Panc1 (cell line): ENCODE measurements at regions not wholly inside any gene's neighbourhood (a gene's known extent, or its start where the extent isn't known, plus 50 kb on each side); places are given as distances from the start of the nearest gene placed in this dataset.

Experiments used
- ATAC-seq: fragments of 200-7000 bp; cut with Tn5 transposase; 2 replicates; pipeline ENCODE4 v1.9.1; 2020; ENCODE audit warnings: mild to moderate bottlenecking, moderate library complexity
- BruUV-seq: library from RNA; stranded (reverse); fragments of 400-500 nt; replicated peaks from 2 replicates; lab custom pipeline; 2021; lab: Mats Ljungman, UMichigan
- CTCF ChIA-PET: fragments of 300-600 bp; sonication (Branson Sonifier 250); formaldehyde crosslinking; loops from one replicate; lab custom pipeline; 2022; ENCODE audit warnings: antibody characterized with exemption; lab: Charles Lee
- POLR2A ChIA-PET: fragments of 300-600 bp; sonication (Branson Sonifier 250); formaldehyde crosslinking; loops from one replicate; lab custom pipeline; 2022; ENCODE audit warnings: antibody characterized with exemption; lab: Charles Lee
- DNase-seq: peaks from one replicate; pipeline ENCODE4 v3.0.0-alpha.2; 2010; ENCODE audit warnings: low read depth, low spot score
- H3K27ac ChIP-seq: 2 replicates; pipeline ENCODE4 v1.5.1; 2011; ENCODE audit warnings: mild to moderate bottlenecking, low read length, inconsistent platforms
- H3K27me3 ChIP-seq: fragments of 200-500 bp; sonication (Bioruptor generic); 2 replicates; pipeline ENCODE4 v1.6.0; 2014; ENCODE audit warnings: low read length, inconsistent platforms; ENCODE audit not compliant: control insufficient read depth, insufficient read depth
- H3K36me3 ChIP-seq: fragments of 200-500 bp; sonication (Bioruptor generic); 2 replicates; pipeline ENCODE4 v1.5.1; 2014; ENCODE audit warnings: inconsistent platforms, mild to moderate bottlenecking, low read length, moderate library complexity; ENCODE audit not compliant: control insufficient read depth, insufficient read depth
- H3K4me1 ChIP-seq: 2 replicates; pipeline ENCODE4 v1.5.1; 2011; ENCODE audit warnings: inconsistent platforms, mild to moderate bottlenecking, low read length, moderate library complexity; ENCODE audit not compliant: control insufficient read depth, insufficient read depth
- H3K4me3 ChIP-seq, 2 experiments: 2 replicates each; pipeline ENCODE4 v1.5.1; 2011 to 2012; ENCODE audit warnings: low read depth in 2 of 2, low read length in 2 of 2, mild to moderate bottlenecking in 2 of 2, inconsistent platforms in 1 of 2, moderate library complexity in 1 of 2
- H3K9me3 ChIP-seq: fragments of 200-500 bp; sonication (Bioruptor generic); 2 replicates; pipeline ENCODE4 v1.5.1; 2014; ENCODE audit warnings: low read depth, mild to moderate bottlenecking, inconsistent platforms, low read length, moderate library complexity; ENCODE audit not compliant: control insufficient read depth, insufficient read depth
- POLR2AphosphoS5 ChIP-seq: IDR thresholded peaks from 2 replicates; pipeline ENCODE4 v1.6.1; 2012; ENCODE audit warnings: mild to moderate bottlenecking, low read depth, low read length, moderate library complexity
- SIN3A ChIP-seq: IDR thresholded peaks from 2 replicates; pipeline ENCODE4 v1.6.1; 2012; ENCODE audit warnings: low read depth, mild to moderate bottlenecking, low read length, moderate library complexity, borderline replicate concordance; ENCODE audit not compliant: insufficient read depth
- TCF7L2 ChIP-seq: IDR thresholded peaks from 2 replicates; pipeline ENCODE4 v1.6.1; 2011; ENCODE audit warnings: mild to moderate bottlenecking, low read depth, low read length, inconsistent platforms
- in situ Hi-C: cut with HindIII; loops from 2 replicates; pipeline ENCODE4 v1.10.0; 2016; ENCODE audit warnings: low sequenced_read_pairs, low pct_unique_long_range_greater_than_20kb
- intact Hi-C: fragments of 100-400 bp; cut with micrococcal nuclease; formaldehyde crosslinking; loops from one replicate; pipeline ENCODE4 v1.10.0; 2022; ENCODE audit not compliant: unreplicated experiment
- TF ChIP-seq, protein P1 (sequence below), 2 experiments: IDR thresholded peaks; 2 replicates each; pipeline ENCODE4 v1.6.1; 2011 to 2012; ENCODE audit warnings: low read depth in 2 of 2, control low read depth in 1 of 2, low read length in 1 of 2, mild to moderate bottlenecking in 1 of 2, moderate library complexity in 1 of 2; ENCODE audit not compliant: insufficient read depth in 1 of 2
- TF ChIP-seq, protein P2 (sequence below): fragments of 450-650 bp; IDR thresholded peaks from 2 replicates; pipeline ENCODE4 v1.5.1; 2017; ENCODE audit warnings: mild to moderate bottlenecking

DNA sequence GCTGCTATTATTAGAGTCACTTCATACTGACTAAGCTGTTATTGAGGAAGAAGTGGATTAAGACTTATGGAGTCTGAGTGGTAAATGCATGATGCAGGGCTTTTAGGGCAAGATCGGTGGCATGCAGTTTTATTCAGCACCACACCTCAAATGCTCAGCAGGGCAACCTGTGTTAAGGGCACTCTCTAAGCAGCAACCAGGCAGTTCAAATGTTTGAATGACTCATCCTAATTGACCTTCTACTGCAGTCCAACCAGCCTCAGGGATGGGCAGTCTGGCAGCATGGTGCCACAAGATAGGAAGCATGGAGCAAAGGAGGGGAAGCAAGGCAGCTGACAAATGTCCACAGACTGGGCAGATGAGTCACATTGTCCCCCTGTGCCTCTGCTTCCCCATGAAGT is 80.2 kb upstream of the MIER3 start:
- H3K9me3 ChIP-seq = no peaks in the 10 kb centered on the region
- H3K4me1 ChIP-seq = no peaks in the 10 kb centered on the region
- DNase-seq (no peak), ATAC-seq (no peak)
- intact Hi-C loops (no loop called here), in situ Hi-C loops (no loop called here)
- TF ChIP-seq POLR2AphosphoS5 (no peak), TCF7L2 (no peak), SIN3A (no peak)
- TF ChIP-seq, protein P1, sequence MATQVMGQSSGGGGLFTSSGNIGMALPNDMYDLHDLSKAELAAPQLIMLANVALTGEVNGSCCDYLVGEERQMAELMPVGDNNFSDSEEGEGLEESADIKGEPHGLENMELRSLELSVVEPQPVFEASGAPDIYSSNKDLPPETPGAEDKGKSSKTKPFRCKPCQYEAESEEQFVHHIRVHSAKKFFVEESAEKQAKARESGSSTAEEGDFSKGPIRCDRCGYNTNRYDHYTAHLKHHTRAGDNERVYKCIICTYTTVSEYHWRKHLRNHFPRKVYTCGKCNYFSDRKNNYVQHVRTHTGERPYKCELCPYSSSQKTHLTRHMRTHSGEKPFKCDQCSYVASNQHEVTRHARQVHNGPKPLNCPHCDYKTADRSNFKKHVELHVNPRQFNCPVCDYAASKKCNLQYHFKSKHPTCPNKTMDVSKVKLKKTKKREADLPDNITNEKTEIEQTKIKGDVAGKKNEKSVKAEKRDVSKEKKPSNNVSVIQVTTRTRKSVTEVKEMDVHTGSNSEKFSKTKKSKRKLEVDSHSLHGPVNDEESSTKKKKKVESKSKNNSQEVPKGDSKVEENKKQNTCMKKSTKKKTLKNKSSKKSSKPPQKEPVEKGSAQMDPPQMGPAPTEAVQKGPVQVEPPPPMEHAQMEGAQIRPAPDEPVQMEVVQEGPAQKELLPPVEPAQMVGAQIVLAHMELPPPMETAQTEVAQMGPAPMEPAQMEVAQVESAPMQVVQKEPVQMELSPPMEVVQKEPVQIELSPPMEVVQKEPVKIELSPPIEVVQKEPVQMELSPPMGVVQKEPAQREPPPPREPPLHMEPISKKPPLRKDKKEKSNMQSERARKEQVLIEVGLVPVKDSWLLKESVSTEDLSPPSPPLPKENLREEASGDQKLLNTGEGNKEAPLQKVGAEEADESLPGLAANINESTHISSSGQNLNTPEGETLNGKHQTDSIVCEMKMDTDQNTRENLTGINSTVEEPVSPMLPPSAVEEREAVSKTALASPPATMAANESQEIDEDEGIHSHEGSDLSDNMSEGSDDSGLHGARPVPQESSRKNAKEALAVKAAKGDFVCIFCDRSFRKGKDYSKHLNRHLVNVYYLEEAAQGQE (IDR thresholded peaks at IDR 0.05; ENCODE audit: insufficient read depth in 1 of 2, low read depth in 2 of 2, low read length in 1 of 2) = no peak
- TF ChIP-seq, protein P2, sequence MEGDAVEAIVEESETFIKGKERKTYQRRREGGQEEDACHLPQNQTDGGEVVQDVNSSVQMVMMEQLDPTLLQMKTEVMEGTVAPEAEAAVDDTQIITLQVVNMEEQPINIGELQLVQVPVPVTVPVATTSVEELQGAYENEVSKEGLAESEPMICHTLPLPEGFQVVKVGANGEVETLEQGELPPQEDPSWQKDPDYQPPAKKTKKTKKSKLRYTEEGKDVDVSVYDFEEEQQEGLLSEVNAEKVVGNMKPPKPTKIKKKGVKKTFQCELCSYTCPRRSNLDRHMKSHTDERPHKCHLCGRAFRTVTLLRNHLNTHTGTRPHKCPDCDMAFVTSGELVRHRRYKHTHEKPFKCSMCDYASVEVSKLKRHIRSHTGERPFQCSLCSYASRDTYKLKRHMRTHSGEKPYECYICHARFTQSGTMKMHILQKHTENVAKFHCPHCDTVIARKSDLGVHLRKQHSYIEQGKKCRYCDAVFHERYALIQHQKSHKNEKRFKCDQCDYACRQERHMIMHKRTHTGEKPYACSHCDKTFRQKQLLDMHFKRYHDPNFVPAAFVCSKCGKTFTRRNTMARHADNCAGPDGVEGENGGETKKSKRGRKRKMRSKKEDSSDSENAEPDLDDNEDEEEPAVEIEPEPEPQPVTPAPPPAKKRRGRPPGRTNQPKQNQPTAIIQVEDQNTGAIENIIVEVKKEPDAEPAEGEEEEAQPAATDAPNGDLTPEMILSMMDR = no peak
- H3K27ac ChIP-seq = no peak overlapping the region
- POLR2A ChIA-PET = no interaction called here
- no TSS peak for BruUV-seq
- CTCF ChIA-PET = no interaction called here
- no peak overlapping the region for H3K4me3 ChIP-seq
- H3K36me3 ChIP-seq = no peaks in the 10 kb centered on the region
- H3K27me3 ChIP-seq = no peaks in the 10 kb centered on the region

DNA sequence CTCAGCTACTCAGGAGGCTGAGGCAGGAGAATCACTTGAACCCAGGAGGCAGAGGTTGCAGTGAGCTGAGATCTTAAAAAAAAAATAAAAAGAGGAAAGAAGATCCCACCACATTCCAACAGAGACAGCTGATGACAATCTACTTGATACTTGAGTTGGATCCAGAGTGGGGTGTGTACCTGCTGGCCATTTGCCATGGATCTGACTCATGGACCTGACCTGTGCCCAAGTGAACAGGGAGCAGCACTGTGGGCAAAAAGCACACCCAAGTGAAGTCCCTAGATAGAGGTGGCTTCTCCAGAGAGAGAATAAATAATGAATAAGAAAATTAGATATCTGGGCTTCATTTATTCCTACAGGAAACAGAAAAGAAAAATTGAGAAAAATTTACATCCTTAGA is 81.2 kb upstream of the MIER3 start:
- H3K27ac ChIP-seq = no peak overlapping the region
- no peaks in the 10 kb centered on the region for H3K27me3 ChIP-seq
- DNase-seq (no peak), ATAC-seq (no peak)
- H3K36me3 ChIP-seq = no peaks in the 10 kb centered on the region
- no TSS peak for BruUV-seq
- ChIA-PET POLR2A (no interaction called here), CTCF (no interaction called here)
- H3K4me3 ChIP-seq = no peak overlapping the region
- intact Hi-C loops = no loop called here
- in situ Hi-C loops = no loop called here
- TF ChIP-seq POLR2AphosphoS5 (no peak), SIN3A (no peak), TCF7L2 (no peak)
- TF ChIP-seq, protein P2 = no peak
- TF ChIP-seq, protein P1 (IDR thresholded peaks at IDR 0.05; ENCODE audit: insufficient read depth in 1 of 2, low read depth in 2 of 2, low read length in 1 of 2) = no peak
- no peaks in the 10 kb centered on the region for H3K4me1 ChIP-seq
- no peaks in the 10 kb centered on the region for H3K9me3 ChIP-seq
